Type B pancreatic cell (in vitro differentiated cells): ENCODE measurements at regions not wholly inside any gene's neighbourhood (a gene's known extent, or its start where the extent isn't known, plus 50 kb on each side); places are given as distances from the start of the nearest gene placed in this dataset.

ENCODE experiments used
- DNase-seq: peaks from one replicate; pipeline ENCODE4 v3.0.0; 2021; ENCODE audit warnings: mixed read lengths; ENCODE audit not compliant: unreplicated experiment; ENCODE audit errors: extremely low spot score
- H3K27ac Mint-ChIP-seq: 2 replicates; pipeline ENCODE4 v1.8.0; 2021; ENCODE audit warnings: mild to moderate bottlenecking, mixed read lengths
- H3K27me3 Mint-ChIP-seq: 2 replicates; pipeline ENCODE4 v1.8.0; 2021; ENCODE audit warnings: mixed read lengths
- H3K36me3 Mint-ChIP-seq: 2 replicates; pipeline ENCODE4 v1.8.0; 2021; ENCODE audit warnings: mixed read lengths
- H3K4me1 Mint-ChIP-seq: one replicate; pipeline ENCODE4 v1.8.0; 2021; ENCODE audit warnings: mixed read lengths; ENCODE audit not compliant: unreplicated experiment
- H3K4me3 Mint-ChIP-seq: 2 replicates; pipeline ENCODE4 v1.8.0; 2021; ENCODE audit warnings: mild to moderate bottlenecking, mixed read lengths
- H3K9me3 Mint-ChIP-seq: 2 replicates; pipeline ENCODE4 v1.8.0; 2021; ENCODE audit warnings: mixed read lengths
- CTCF ChIP-seq: fragments of 200-600 bp; sonication (generic); conservative IDR thresholded peaks from 2 replicates; pipeline ENCODE4 v1.5.0; 2021; ENCODE audit warnings: antibody characterized with exemption, mild to moderate bottlenecking

DNA sequence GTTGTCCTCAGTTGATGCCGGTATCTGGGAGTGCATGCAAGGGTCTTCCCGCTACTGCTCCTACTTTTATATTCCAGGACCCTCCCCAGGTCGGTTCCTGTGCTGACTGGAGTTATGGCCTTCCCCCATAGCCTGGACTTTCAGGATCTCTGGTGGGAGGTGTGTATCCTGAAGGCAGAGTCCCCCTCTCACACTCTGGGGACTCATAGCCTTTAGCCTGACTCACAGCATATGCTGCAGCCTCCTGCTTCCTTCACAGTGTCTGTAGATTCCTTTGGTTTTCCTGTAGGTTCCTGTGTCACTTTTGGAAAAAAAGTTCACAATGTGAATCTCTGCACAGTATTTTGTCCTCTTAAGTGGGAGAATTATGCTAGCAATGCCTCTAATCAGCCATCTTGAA, 180.6 kb upstream of the RBMS3 start:
- no peak for DNase-seq
- no peak overlapping the region for H3K4me3 Mint-ChIP-seq
- H3K4me1 Mint-ChIP-seq = no peaks in the 10 kb centered on the region
- no peaks in the 10 kb centered on the region for H3K36me3 Mint-ChIP-seq
- TF ChIP-seq CTCF = no peak
- H3K27me3 Mint-ChIP-seq = no peaks in the 10 kb centered on the region
- peaks cover 19% of the 10 kb centered on the region for H3K9me3 Mint-ChIP-seq
- no peak overlapping the region for H3K27ac Mint-ChIP-seq

GRCh38 chr3:29128001-29128400, 152.9 kb upstream of the RBMS3 start:
- Mint-ChIP-seq H3K27me3 (no peaks in the 10 kb centered on the region), H3K4me1 (peaks cover 9% of the 10 kb centered on the region), H3K27ac (no peak overlapping the region), H3K4me3 (no peak overlapping the region), H3K36me3 (no peaks in the 10 kb centered on the region), H3K9me3 (peaks cover 7% of the 10 kb centered on the region)
- no peak for TF ChIP-seq CTCF
- DNase-seq = no peak

GRCh38 chr3:29137601-29138000, 143.3 kb upstream of the RBMS3 start:
- Mint-ChIP-seq H3K4me3 (no peak overlapping the region), H3K27me3 (no peaks in the 10 kb centered on the region), H3K9me3 (peaks cover 5% of the 10 kb centered on the region), H3K27ac (no peak overlapping the region), H3K36me3 (no peaks in the 10 kb centered on the region), H3K4me1 (peaks cover 3% of the 10 kb centered on the region)
- no peak for TF ChIP-seq CTCF
- no peak for DNase-seq

- H3K27me3 Mint-ChIP-seq = no peaks in the 10 kb centered on the region
- H3K4me1 Mint-ChIP-seq = peaks cover 3% of the 10 kb centered on the region
- no peak overlapping the region for H3K27ac Mint-ChIP-seq
- H3K9me3 Mint-ChIP-seq = peaks cover under 1% of the 10 kb centered on the region
- no peak for DNase-seq
- H3K36me3 Mint-ChIP-seq = no peaks in the 10 kb centered on the region
- no peak for TF ChIP-seq CTCF
- H3K4me3 Mint-ChIP-seq = no peak overlapping the region
These were observed 142.7 kb upstream of the RBMS3 start for GRCh38 chr3:29138171-29138570.

GRCh38 chr3:29140666-29141065, 140.2 kb upstream of the RBMS3 start:
- no peak overlapping the region for H3K4me3 Mint-ChIP-seq
- H3K4me1 Mint-ChIP-seq = peaks cover 10% of the 10 kb centered on the region

More at GRCh38 chr3:29140666-29141065, 140.2 kb upstream of the RBMS3 start:
- Mint-ChIP-seq H3K27ac (no peak overlapping the region), H3K9me3 (no peaks in the 10 kb centered on the region), H3K36me3 (no peaks in the 10 kb centered on the region), H3K27me3 (no peaks in the 10 kb centered on the region)
- no peak for DNase-seq
- TF ChIP-seq CTCF = no peak
